ENCODE measurements at regions not wholly inside any gene's neighbourhood (a gene's known extent, or its start where the extent isn't known, plus 50 kb on each side); places are given as distances from the start of the nearest gene placed in this dataset.

- Histone ChIP-seq H3K27ac (no peak overlapping the region), H3K36me3 (no peaks in the 10 kb centered on the region), H3K4me1 (no peaks in the 10 kb centered on the region), H3K9me3 (no peaks in the 10 kb centered on the region), H3K4me3 (no peak overlapping the region), H3K27me3 (no peaks in the 10 kb centered on the region)
- TF ChIP-seq CTCF (IDR thresholded peaks at IDR 0.05): no peak
- intact Hi-C loops (cut with DNase I): no loop called here
- WGBS, 2 donors: 91% methylated on average over 1 of the region's 1 CpG
- FAIRE-seq (no peak), DNase-seq (no peak), ATAC-seq (no peak)
These were observed 195.0 kb upstream of the GHR start for GRCh38 chr5:42228279-42228678.

GRCh38 chr5:42230839-42231238 is 192.4 kb upstream of the GHR start:
- WGBS, 2 donors: 65 to 68% methylated on average over 4 of the region's 4 CpGs

GRCh38 chr5:42235241-42235640 is 188.0 kb upstream of the GHR start:
- DNase-seq (no peak), FAIRE-seq (no peak), ATAC-seq (no peak)
- no peaks in the 10 kb centered on the region for H3K36me3 ChIP-seq
- intact Hi-C loops (cut with DNase I): no loop called here
- H3K27me3 ChIP-seq: no peaks in the 10 kb centered on the region
- no peaks in the 10 kb centered on the region for H3K4me1 ChIP-seq
- H3K9me3 ChIP-seq: no peaks in the 10 kb centered on the region
- no peak for TF ChIP-seq CTCF (IDR thresholded peaks at IDR 0.05)
- no peak overlapping the region for H3K27ac ChIP-seq
- H3K4me3 ChIP-seq: no peak overlapping the region

More at GRCh38 chr5:42230839-42231238, 192.4 kb upstream of the GHR start:
- H3K27me3 ChIP-seq: no peaks in the 10 kb centered on the region
- no peaks in the 10 kb centered on the region for H3K36me3 ChIP-seq
- intact Hi-C loops (cut with DNase I): no loop called here
- DNase-seq (no peak), ATAC-seq (no peak), FAIRE-seq (no peak)
- TF ChIP-seq CTCF (IDR thresholded peaks at IDR 0.05): no peak
- no peak overlapping the region for H3K27ac ChIP-seq
- no peaks in the 10 kb centered on the region for H3K4me1 ChIP-seq
- H3K9me3 ChIP-seq: no peaks in the 10 kb centered on the region
- no peak overlapping the region for H3K4me3 ChIP-seq

GRCh38 chr5:42235837-42236236 is 187.4 kb upstream of the GHR start:
- 73 to 89% methylated on average over 3 of the region's 3 CpGs for WGBS, 2 donors
- Histone ChIP-seq H3K27ac (no peak overlapping the region), H3K4me1 (no peaks in the 10 kb centered on the region), H3K27me3 (no peaks in the 10 kb centered on the region), H3K9me3 (no peaks in the 10 kb centered on the region), H3K4me3 (no peak overlapping the region), H3K36me3 (no peaks in the 10 kb centered on the region)
- TF ChIP-seq CTCF (IDR thresholded peaks at IDR 0.05): no peak
- FAIRE-seq (no peak), DNase-seq (no peak), ATAC-seq (peak in 1 of 4 donors; percentile 26)
- intact Hi-C loops (cut with DNase I): no loop called here

- intact Hi-C loops (cut with DNase I): no loop called here
- FAIRE-seq: no peak
- no peak for TF ChIP-seq CTCF (IDR thresholded peaks at IDR 0.05)
- Histone ChIP-seq H3K27me3 (no peaks in the 10 kb centered on the region), H3K4me1 (no peaks in the 10 kb centered on the region), H3K27ac (no peak overlapping the region), H3K9me3 (no peaks in the 10 kb centered on the region), H3K4me3 (no peak overlapping the region), H3K36me3 (no peaks in the 10 kb centered on the region)
- no peak for DNase-seq
- WGBS, 2 donors: 54 to 58% methylated on average over 2 of the region's 2 CpGs
- ATAC-seq: no peak
These were observed 181.6 kb upstream of the GHR start for GRCh38 chr5:42241636-42242035.

Measured in pancreas (tissue), 10 donors.